Testis (tissue), 2 donors: ENCODE measurements at regions not wholly inside any gene's neighbourhood (a gene's known extent, or its start where the extent isn't known, plus 50 kb on each side); places are given as distances from the start of the nearest gene placed in this dataset.

ENCODE experiments used
- DNase-seq: peaks from one replicate; pipeline ENCODE4 v3.0.0-alpha.2; 2019
- H3K27ac ChIP-seq, 2 donors: fragments of 200-600 bp; sonication (generic); one replicate each; pipeline ENCODE4 v1.5.1; 2019
- H3K27me3 ChIP-seq: fragments of 200-600 bp; sonication (generic); one replicate; pipeline ENCODE4 v1.5.1; 2019
- H3K36me3 ChIP-seq: fragments of 200-600 bp; sonication (generic); one replicate; pipeline ENCODE4 v1.5.1; 2017; ENCODE audit warnings: low read depth; ENCODE audit errors: missing control alignments
- H3K4me1 ChIP-seq: fragments of 200-600 bp; sonication (generic); one replicate; pipeline ENCODE4 v1.5.1; 2019
- H3K4me3 ChIP-seq, 2 donors: fragments of 200-600 bp; sonication (generic); one replicate each; pipeline ENCODE4 v1.5.1; 2017 to 2019
- H3K9me3 ChIP-seq: fragments of 200-600 bp; sonication (generic); one replicate; pipeline ENCODE4 v1.5.1; 2017
- POLR2A ChIP-seq: fragments of 450-650 bp; IDR thresholded peaks from one replicate; pipeline ENCODE4 v1.6.1; 2017; ENCODE audit warnings: antibody characterized with exemption, mild to moderate bottlenecking, moderate library complexity
- WGBS, 2 donors: methylation state at CpG; one replicate each; pipeline ENCODE4 v1.1.5; 2018; 5-methylcytosine and 5-hydroxymethylcytosine counted together
- intact Hi-C: fragments of 100-400 bp; cut with DNase I; formaldehyde crosslinking; loops from one replicate; pipeline ENCODE4 v1.15.1; 2023; ENCODE audit warnings: low total_unique reads
- TF ChIP-seq, protein P1 (sequence below), 3 experiments: fragments of 450-650 bp in 2 of 3; fragments of 200-600 bp in 1 of 3; sonication (generic) in 1 of 3; IDR thresholded peaks; one replicate each; pipeline ENCODE4 v1.5.1; 2016 to 2019; ENCODE audit warnings: antibody characterized with exemption in 3 of 3, mild to moderate bottlenecking in 2 of 3, moderate library complexity in 1 of 3

DNA sequence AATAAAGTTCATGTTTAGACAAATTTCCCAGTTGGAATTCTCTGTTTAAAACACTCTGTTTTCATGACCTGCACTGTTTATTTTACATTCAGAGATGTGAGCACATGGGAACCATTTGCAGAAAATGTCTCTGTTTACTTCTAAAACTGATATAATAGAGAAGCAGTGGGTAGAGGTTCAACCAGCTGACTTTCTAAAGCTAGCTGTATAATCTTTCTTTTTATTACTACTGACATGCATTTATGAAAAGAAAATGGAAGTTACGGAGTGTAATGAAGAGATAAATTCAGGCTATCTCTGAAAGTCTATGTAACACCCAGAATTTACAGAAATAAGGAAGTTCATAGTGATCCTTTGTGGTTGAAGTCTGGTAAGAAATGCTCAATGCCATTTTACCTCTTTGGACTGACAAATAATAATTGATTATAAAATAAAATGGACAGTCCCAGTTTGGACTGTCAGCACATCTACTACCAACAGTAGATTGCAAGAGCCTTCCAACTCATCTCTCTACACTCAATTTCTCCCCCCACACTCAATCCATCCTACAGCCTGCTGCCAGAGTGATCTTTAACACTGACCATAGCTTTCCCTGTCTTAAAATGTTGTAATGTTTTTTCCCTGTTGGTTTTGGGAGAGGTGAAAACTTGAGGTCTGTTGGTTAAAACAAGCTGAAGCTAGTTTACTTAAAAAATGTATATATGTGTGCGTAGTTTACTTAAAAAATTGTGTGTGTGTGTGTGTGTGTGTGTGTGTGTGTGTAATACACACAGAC, 137.4 kb downstream of the AEBP2 start:
- Histone ChIP-seq H3K27ac (peak overlapping the region in 1 of 2 donors; percentile 27), H3K27me3 (no peaks in the 10 kb centered on the region), H3K9me3 (no peaks in the 10 kb centered on the region), H3K4me3 (no peak overlapping the region), H3K36me3 (no peaks in the 10 kb centered on the region), H3K4me1 (peaks cover 12% of the 10 kb centered on the region)
- intact Hi-C loops: no loop called here
- WGBS, 2 donors: 69 to 79% methylated on average over 2 of the region's 2 CpGs
- DNase-seq: no peak
- TF ChIP-seq, protein P1, sequence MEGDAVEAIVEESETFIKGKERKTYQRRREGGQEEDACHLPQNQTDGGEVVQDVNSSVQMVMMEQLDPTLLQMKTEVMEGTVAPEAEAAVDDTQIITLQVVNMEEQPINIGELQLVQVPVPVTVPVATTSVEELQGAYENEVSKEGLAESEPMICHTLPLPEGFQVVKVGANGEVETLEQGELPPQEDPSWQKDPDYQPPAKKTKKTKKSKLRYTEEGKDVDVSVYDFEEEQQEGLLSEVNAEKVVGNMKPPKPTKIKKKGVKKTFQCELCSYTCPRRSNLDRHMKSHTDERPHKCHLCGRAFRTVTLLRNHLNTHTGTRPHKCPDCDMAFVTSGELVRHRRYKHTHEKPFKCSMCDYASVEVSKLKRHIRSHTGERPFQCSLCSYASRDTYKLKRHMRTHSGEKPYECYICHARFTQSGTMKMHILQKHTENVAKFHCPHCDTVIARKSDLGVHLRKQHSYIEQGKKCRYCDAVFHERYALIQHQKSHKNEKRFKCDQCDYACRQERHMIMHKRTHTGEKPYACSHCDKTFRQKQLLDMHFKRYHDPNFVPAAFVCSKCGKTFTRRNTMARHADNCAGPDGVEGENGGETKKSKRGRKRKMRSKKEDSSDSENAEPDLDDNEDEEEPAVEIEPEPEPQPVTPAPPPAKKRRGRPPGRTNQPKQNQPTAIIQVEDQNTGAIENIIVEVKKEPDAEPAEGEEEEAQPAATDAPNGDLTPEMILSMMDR (IDR thresholded peaks at IDR 0.05): no peak
- TF ChIP-seq POLR2A: no peak

DNA sequence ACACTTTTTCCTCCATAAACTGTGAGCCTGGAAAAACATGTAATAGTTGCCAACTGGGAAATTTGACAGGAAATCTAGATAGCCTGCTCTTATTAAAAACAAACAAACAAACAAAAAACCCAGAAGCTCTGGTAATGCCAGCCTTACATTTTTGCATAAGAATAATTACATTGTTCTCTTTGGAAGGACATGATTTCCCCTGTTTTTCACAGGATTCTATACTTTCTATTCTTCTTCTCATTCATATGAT, 137.9 kb downstream of the AEBP2 start:
- H3K4me1 ChIP-seq: peaks cover 12% of the 10 kb centered on the region
- H3K9me3 ChIP-seq: no peaks in the 10 kb centered on the region
- TF ChIP-seq, protein P1 (IDR thresholded peaks at IDR 0.05): no peak
- TF ChIP-seq POLR2A: no peak
- no peak for DNase-seq
- H3K4me3 ChIP-seq: no peak overlapping the region
- peak overlapping the region in 1 of 2 donors; percentile 27 for H3K27ac ChIP-seq
- no peaks in the 10 kb centered on the region for H3K27me3 ChIP-seq
- intact Hi-C loops: no loop called here
- no peaks in the 10 kb centered on the region for H3K36me3 ChIP-seq

DNA sequence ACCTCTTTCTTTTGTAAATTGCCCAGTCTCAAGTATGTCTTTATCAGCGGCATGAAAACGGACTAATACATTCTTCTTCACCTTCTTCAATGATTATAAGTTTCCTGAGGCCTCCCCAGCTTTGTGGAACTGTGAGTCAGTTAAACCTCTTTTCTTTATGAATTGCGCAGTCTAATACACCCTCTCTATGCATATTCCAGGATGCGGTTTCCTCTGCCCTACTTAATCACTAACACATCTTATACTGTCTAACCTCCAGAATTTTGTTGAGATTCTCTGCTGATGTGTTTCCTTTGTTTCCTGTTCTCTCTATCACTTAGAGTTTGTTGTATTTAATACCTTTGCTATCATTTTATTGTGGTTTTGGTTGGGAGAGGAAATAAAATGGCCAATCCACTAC, 145.4 kb downstream of the AEBP2 start:
- TF ChIP-seq, protein P1 (IDR thresholded peaks at IDR 0.05): no peak
- TF ChIP-seq POLR2A: no peak
- H3K9me3 ChIP-seq: no peaks in the 10 kb centered on the region

DNA sequence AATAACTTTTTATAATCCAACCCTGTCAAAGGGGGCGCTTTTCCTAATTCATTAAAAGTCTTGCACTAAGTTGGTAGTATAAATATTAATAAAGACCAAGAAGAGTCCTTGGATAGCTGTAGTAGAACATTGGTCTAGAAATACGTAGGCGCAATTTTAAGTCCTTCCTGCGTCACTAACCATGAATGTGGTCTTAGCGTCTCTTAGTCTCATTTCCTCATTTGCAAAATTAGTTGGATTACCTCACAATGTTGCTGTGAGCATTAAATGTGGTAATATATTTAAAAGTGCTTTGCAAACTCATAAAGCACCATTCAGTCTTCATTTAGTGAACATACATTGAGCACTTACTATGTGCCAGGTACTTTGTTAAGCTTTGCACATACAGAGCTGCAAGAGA, 149.7 kb downstream of the AEBP2 start:
- intact Hi-C loops: no loop called here
- WGBS, 2 donors: 94 to 96% methylated on average over 5 of the region's 5 CpGs
- H3K36me3 ChIP-seq: no peaks in the 10 kb centered on the region

More for the DNA sequence above, 145.4 kb downstream of the AEBP2 start:
- no peak for DNase-seq
- intact Hi-C loops: no loop called here
- Histone ChIP-seq H3K4me3 (no peak overlapping the region), H3K4me1 (no peaks in the 10 kb centered on the region), H3K36me3 (no peaks in the 10 kb centered on the region), H3K27ac (no peak overlapping the region), H3K27me3 (no peaks in the 10 kb centered on the region)
- WGBS, 2 donors: 95 to 96% methylated on average over 4 of the region's 4 CpGs

More for the DNA sequence above, 149.7 kb downstream of the AEBP2 start:
- DNase-seq: no peak
- H3K27me3 ChIP-seq: no peaks in the 10 kb centered on the region
- no peaks in the 10 kb centered on the region for H3K9me3 ChIP-seq
- TF ChIP-seq POLR2A: no peak
- TF ChIP-seq, protein P1 (IDR thresholded peaks at IDR 0.05): no peak
- no peak overlapping the region for H3K4me3 ChIP-seq
- no peak overlapping the region for H3K27ac ChIP-seq
- no peaks in the 10 kb centered on the region for H3K4me1 ChIP-seq
